OCI-LY1 (cell line): ENCODE measurements at regions not wholly inside any gene's neighbourhood (a gene's known extent, or its start where the extent isn't known, plus 50 kb on each side); places are given as distances from the start of the nearest gene placed in this dataset.

Experiments
- CTCF ChIP-seq: fragments of 200-600 bp; sonication (generic), shearing (Covaris generic); IDR thresholded peaks from 2 replicates; pipeline ENCODE4 v1.5.1; 2017; ENCODE audit warnings: mild to moderate bottlenecking, antibody characterized with exemption, low read length, moderate library complexity, mixed read lengths
- EZH2 ChIP-seq: fragments of 200-600 bp; sonication (generic), shearing (Covaris generic); IDR thresholded peaks from 2 replicates; pipeline ENCODE4 v1.8.0; 2017; ENCODE audit warnings: borderline replicate concordance, mixed run types, mild to moderate bottlenecking, antibody characterized with exemption, low read length, moderate library complexity, mixed read lengths

GRCh38 chr20:22776369-22776768, 192.0 kb upstream of the FOXA2 start:
- TF ChIP-seq CTCF: no peak
- TF ChIP-seq EZH2: no peak
